ENCODE measurements at regions not wholly inside any gene's neighbourhood (a gene's known extent, or its start where the extent isn't known, plus 50 kb on each side); places are given as distances from the start of the nearest gene placed in this dataset. TPM values are rescaled to one million over a fixed set of nuclear protein-coding genes. Genes with fewer than 3 reads are reported as not detected.

Small RNAs in the stretch of these regions (microRNA-seq; reads per million reads assigned to microRNA genes)
- gene RNU1-89P (ENCODE audit: insufficient read depth, insufficient read length) (not detected), gene SERF1AP1 (ENCODE audit: insufficient read depth, insufficient read length) (not detected)

Small RNAs in the stretch of these regions (small RNA-seq; reads per million reads assigned to genes)
- gene RNU1-89P (0.08 to 19.9 (median 0.46) reads per million in 5 experiments), gene SERF1AP1 (0 reads per million in 5 experiments)

All from IMR-90 (cell line).